ENCODE measurements at regions not wholly inside any gene's neighbourhood (a gene's known extent, or its start where the extent isn't known, plus 50 kb on each side); places are given as distances from the start of the nearest gene placed in this dataset.

- Histone ChIP-seq H3K9me3 (ENCODE audit: control insufficient read depth, insufficient read depth, low read length) (no peaks in the 10 kb centered on the region; the same call in 1 of the 2 replicates), H3K27me3 (ENCODE audit: control insufficient read depth, insufficient read depth, low read length) (no peaks in the 10 kb centered on the region), H3K4me3 (ENCODE audit: low read depth, low read length) (no peak overlapping the region), H3K27ac (ENCODE audit: low read depth, low read length) (no peak overlapping the region)
- no peak for DNase-seq (ENCODE audit: low read depth, low spot score)
- ChIA-PET CTCF (no interaction called here), POLR2A (no interaction called here)
- TF ChIP-seq CTCF (IDR thresholded peaks at IDR 0.05; ENCODE audit: low read depth, low read length): no peak
Measured at GRCh38 chr2:180442860-180443644, 436.0 kb upstream of the CWC22 start.

GRCh38 chr2:180419212-180419611, 412.1 kb upstream of the CWC22 start:
- no peaks in the 10 kb centered on the region for H3K9me3 ChIP-seq (ENCODE audit: control insufficient read depth, insufficient read depth, low read length)
- CTCF ChIA-PET: no interaction called here
- DNase-seq (ENCODE audit: low read depth, low spot score): no peak
- no peak overlapping the region for H3K27ac ChIP-seq (ENCODE audit: low read depth, low read length)
- no peak overlapping the region for H3K4me3 ChIP-seq (ENCODE audit: low read depth, low read length)
- no peak for TF ChIP-seq CTCF (IDR thresholded peaks at IDR 0.05; ENCODE audit: low read depth, low read length)
- H3K27me3 ChIP-seq (ENCODE audit: control insufficient read depth, insufficient read depth, low read length): no peaks in the 10 kb centered on the region
- POLR2A ChIA-PET: no interaction called here

GRCh38 chr2:180416627-180417026, 409.5 kb upstream of the CWC22 start:
- CTCF ChIA-PET: no interaction called here

GRCh38 chr2:180413336-180413735, 406.2 kb upstream of the CWC22 start:
- Histone ChIP-seq H3K27me3 (ENCODE audit: control insufficient read depth, insufficient read depth, low read length) (no peaks in the 10 kb centered on the region), H3K4me3 (ENCODE audit: low read depth, low read length) (no peak overlapping the region), H3K9me3 (ENCODE audit: control insufficient read depth, insufficient read depth, low read length) (no peaks in the 10 kb centered on the region), H3K27ac (ENCODE audit: low read depth, low read length) (no peak overlapping the region)
- no peak for DNase-seq (ENCODE audit: low read depth, low spot score)
- ChIA-PET CTCF (interaction anchor here (1.6 kb wide), 1 partner anchor 159 kb away, joined by 4 read pairs; no protein-coding TSS in a partner anchor), POLR2A (no interaction called here)
- TF ChIP-seq CTCF (IDR thresholded peaks at IDR 0.05; ENCODE audit: low read depth, low read length): no peak

More at GRCh38 chr2:180416627-180417026, 409.5 kb upstream of the CWC22 start:
- POLR2A ChIA-PET: no interaction called here
- no peak for TF ChIP-seq CTCF (IDR thresholded peaks at IDR 0.05; ENCODE audit: low read depth, low read length)
- Histone ChIP-seq H3K27me3 (ENCODE audit: control insufficient read depth, insufficient read depth, low read length) (no peaks in the 10 kb centered on the region), H3K9me3 (ENCODE audit: control insufficient read depth, insufficient read depth, low read length) (no peaks in the 10 kb centered on the region), H3K27ac (ENCODE audit: low read depth, low read length) (no peak overlapping the region), H3K4me3 (ENCODE audit: low read depth, low read length) (no peak overlapping the region)
- no peak for DNase-seq (ENCODE audit: low read depth, low spot score)

GRCh38 chr2:180412219-180412618, 405.1 kb upstream of the CWC22 start:
- Histone ChIP-seq H3K27me3 (ENCODE audit: control insufficient read depth, insufficient read depth, low read length) (no peaks in the 10 kb centered on the region), H3K9me3 (ENCODE audit: control insufficient read depth, insufficient read depth, low read length) (no peaks in the 10 kb centered on the region), H3K4me3 (ENCODE audit: low read depth, low read length) (no peak overlapping the region), H3K27ac (ENCODE audit: low read depth, low read length) (no peak overlapping the region)
- DNase-seq (ENCODE audit: low read depth, low spot score): no peak
- POLR2A ChIA-PET: no interaction called here
- CTCF ChIA-PET: interaction anchor here (1.2 to 1.6 kb wide), 2 partner anchors 51 to 157 kb away, joined by 3 to 4 read pairs; no protein-coding TSS in a partner anchor
- TF ChIP-seq CTCF (IDR thresholded peaks at IDR 0.05; ENCODE audit: low read depth, low read length): no peak
